HepG2 (cell line): ENCODE measurements at regions not wholly inside any gene's neighbourhood (a gene's known extent, or its start where the extent isn't known, plus 50 kb on each side); places are given as distances from the start of the nearest gene placed in this dataset.

Experiments
- ARHGAP35 ChIP-seq: sonication (generic); formaldehyde crosslinking; IDR thresholded peaks from 2 replicates; pipeline ENCODE4 v1.9.0; 2022; ENCODE audit warnings: mild to moderate bottlenecking, inconsistent platforms, moderate library complexity, missing genetic modification reagents, borderline replicate concordance
- HINFP ChIP-seq: sonication (generic); formaldehyde crosslinking; IDR thresholded peaks from 2 replicates; pipeline ENCODE4 v1.4.0; 2020; ENCODE audit warnings: low read depth, mild to moderate bottlenecking, missing genetic modification reagents
- HOXA9 ChIP-seq: sonication (generic); formaldehyde crosslinking; IDR thresholded peaks from 2 replicates; pipeline ENCODE4 v1.8.1; 2022; ENCODE audit warnings: missing genetic modification reagents, mild to moderate bottlenecking, moderate library complexity, borderline replicate concordance
- MTA1 ChIP-seq: sonication (generic); formaldehyde crosslinking; IDR thresholded peaks from 2 replicates; pipeline ENCODE4 v1.4.0; 2020; ENCODE audit warnings: missing genetic modification reagents, mild to moderate bottlenecking, borderline replicate concordance
- PAWR ChIP-seq: sonication (generic); formaldehyde crosslinking; IDR thresholded peaks from 2 replicates; pipeline ENCODE4 v1.4.0; 2020; ENCODE audit warnings: missing genetic modification reagents, mild to moderate bottlenecking, borderline replicate concordance
- POLR2AphosphoS5 ChIP-seq: IDR thresholded peaks from 2 replicates; pipeline ENCODE4 v1.6.1; 2012; ENCODE audit warnings: low read depth, low read length
- RBM39 ChIP-seq: fragments of 200-400 bp; formaldehyde crosslinking; IDR thresholded peaks from one replicate; pipeline ENCODE4 v1.6.1; 2018; ENCODE audit warnings: antibody characterized with exemption, mild to moderate bottlenecking, low read depth, low read length; ENCODE audit not compliant: poor library complexity, severe bottlenecking
- WIZ ChIP-seq: sonication (generic); formaldehyde crosslinking; IDR thresholded peaks from 2 replicates; pipeline ENCODE4 v1.5.1; 2020; ENCODE audit warnings: mild to moderate bottlenecking, missing genetic modification reagents
- ZNF136 ChIP-seq: sonication (generic); formaldehyde crosslinking; IDR thresholded peaks from 2 replicates; pipeline ENCODE4 v1.8.1; 2022; ENCODE audit warnings: low read depth, mild to moderate bottlenecking, moderate library complexity, missing genetic modification reagents
- ZNF331 ChIP-seq: sonication (generic); formaldehyde crosslinking; IDR thresholded peaks from 2 replicates; pipeline ENCODE4 v1.4.0; 2020; ENCODE audit warnings: missing genetic modification reagents
- ZNF546 ChIP-seq: sonication (generic); formaldehyde crosslinking; conservative IDR thresholded peaks from 2 replicates; pipeline ENCODE4 v1.8.1; 2023; ENCODE audit warnings: mild to moderate bottlenecking, missing genetic modification reagents
- ZNF687 ChIP-seq: sonication (generic); formaldehyde crosslinking; IDR thresholded peaks from 2 replicates; pipeline ENCODE4 v1.5.1; 2020; ENCODE audit warnings: mild to moderate bottlenecking, missing genetic modification reagents, moderate library complexity

GRCh38 chr21:28235169-28235895, 757.3 kb downstream of the LTN1 start (continued):
- no peak for TF ChIP-seq ARHGAP35
- TF ChIP-seq PAWR, result no peak
- no peak for TF ChIP-seq ZNF687
- TF ChIP-seq HOXA9 (CRISPR knock-in tag), result no peak
- no peak for TF ChIP-seq ZNF136 (CRISPR knock-in tag)
- TF ChIP-seq MTA1 (CRISPR knock-in tag), result no peak
- TF ChIP-seq POLR2AphosphoS5, result no peak
- no peak for TF ChIP-seq WIZ (CRISPR knock-in tag)
- no peak for TF ChIP-seq ZNF331 (CRISPR knock-in tag)
- no peak for TF ChIP-seq ZNF546
- TF ChIP-seq RBM39, result no peak
- TF ChIP-seq HINFP (CRISPR knock-in tag), result no peak
- TF ChIP-seq, all 625 proteins: peak for 0
